ENCODE measurements at regions not wholly inside any gene's neighbourhood (a gene's known extent, or its start where the extent isn't known, plus 50 kb on each side); places are given as distances from the start of the nearest gene placed in this dataset.

GRCh38 chr17:73715769-73716168 lies 71.5 kb upstream of the SDK2 start:
- no peak overlapping the region for H3K27ac Mint-ChIP-seq (ENCODE audit: low read depth, unreplicated experiment)

GRCh38 chr17:73717690-73718089 lies 73.4 kb upstream of the SDK2 start:
- BruUV-seq (replicated peaks) = no TSS peak
- CTCF ChIA-PET = no interaction called here
- TF ChIP-seq, protein P1, sequence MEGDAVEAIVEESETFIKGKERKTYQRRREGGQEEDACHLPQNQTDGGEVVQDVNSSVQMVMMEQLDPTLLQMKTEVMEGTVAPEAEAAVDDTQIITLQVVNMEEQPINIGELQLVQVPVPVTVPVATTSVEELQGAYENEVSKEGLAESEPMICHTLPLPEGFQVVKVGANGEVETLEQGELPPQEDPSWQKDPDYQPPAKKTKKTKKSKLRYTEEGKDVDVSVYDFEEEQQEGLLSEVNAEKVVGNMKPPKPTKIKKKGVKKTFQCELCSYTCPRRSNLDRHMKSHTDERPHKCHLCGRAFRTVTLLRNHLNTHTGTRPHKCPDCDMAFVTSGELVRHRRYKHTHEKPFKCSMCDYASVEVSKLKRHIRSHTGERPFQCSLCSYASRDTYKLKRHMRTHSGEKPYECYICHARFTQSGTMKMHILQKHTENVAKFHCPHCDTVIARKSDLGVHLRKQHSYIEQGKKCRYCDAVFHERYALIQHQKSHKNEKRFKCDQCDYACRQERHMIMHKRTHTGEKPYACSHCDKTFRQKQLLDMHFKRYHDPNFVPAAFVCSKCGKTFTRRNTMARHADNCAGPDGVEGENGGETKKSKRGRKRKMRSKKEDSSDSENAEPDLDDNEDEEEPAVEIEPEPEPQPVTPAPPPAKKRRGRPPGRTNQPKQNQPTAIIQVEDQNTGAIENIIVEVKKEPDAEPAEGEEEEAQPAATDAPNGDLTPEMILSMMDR (IDR thresholded peaks at IDR 0.05; ENCODE audit: unreplicated experiment) = no peak
- Mint-ChIP-seq H3K27ac (ENCODE audit: low read depth, unreplicated experiment) (no peak overlapping the region), H3K4me3 (ENCODE audit: unreplicated experiment) (no peak overlapping the region), H3K9me3 (ENCODE audit: unreplicated experiment) (no peaks in the 10 kb centered on the region), H3K36me3 (ENCODE audit: insufficient read depth, unreplicated experiment) (no peaks in the 10 kb centered on the region), H3K4me1 (ENCODE audit: insufficient read depth, unreplicated experiment) (no peaks in the 10 kb centered on the region), H3K27me3 (ENCODE audit: insufficient read depth, unreplicated experiment) (peaks cover 85% of the 10 kb centered on the region)
- POLR2A ChIA-PET = no interaction called here
- DNase-seq (ENCODE audit: unreplicated experiment) = no peak
- intact Hi-C loops (cut with micrococcal nuclease) = no loop called here

More at GRCh38 chr17:73715769-73716168, 71.5 kb upstream of the SDK2 start:
- no peak for DNase-seq (ENCODE audit: unreplicated experiment)
- Mint-ChIP-seq H3K36me3 (ENCODE audit: insufficient read depth, unreplicated experiment) (no peaks in the 10 kb centered on the region), H3K9me3 (ENCODE audit: unreplicated experiment) (no peaks in the 10 kb centered on the region), H3K4me1 (ENCODE audit: insufficient read depth, unreplicated experiment) (no peaks in the 10 kb centered on the region), H3K4me3 (ENCODE audit: unreplicated experiment) (no peak overlapping the region), H3K27me3 (ENCODE audit: insufficient read depth, unreplicated experiment) (peaks cover 72% of the 10 kb centered on the region)
- TF ChIP-seq, protein P1 (IDR thresholded peaks at IDR 0.05; ENCODE audit: unreplicated experiment) = no peak
- BruUV-seq (replicated peaks) = no TSS peak
- intact Hi-C loops (cut with micrococcal nuclease) = no loop called here
- ChIA-PET POLR2A (no interaction called here), CTCF (no interaction called here)

- no peaks in the 10 kb centered on the region for H3K36me3 Mint-ChIP-seq (ENCODE audit: insufficient read depth, unreplicated experiment)
- CTCF ChIA-PET = interaction anchor here (0.6 to 0.7 kb wide), 2 partner anchors 71 to 252 kb away, joined by 3 to 4 read pairs; no protein-coding TSS in a partner anchor
- no peak for DNase-seq (ENCODE audit: unreplicated experiment)
- no peak overlapping the region for H3K4me3 Mint-ChIP-seq (ENCODE audit: unreplicated experiment)
- intact Hi-C loops (cut with micrococcal nuclease) = no loop called here
- BruUV-seq (replicated peaks) = no TSS peak
- H3K27ac Mint-ChIP-seq (ENCODE audit: low read depth, unreplicated experiment) = no peak overlapping the region
- no peaks in the 10 kb centered on the region for H3K9me3 Mint-ChIP-seq (ENCODE audit: unreplicated experiment)
- H3K4me1 Mint-ChIP-seq (ENCODE audit: insufficient read depth, unreplicated experiment) = no peaks in the 10 kb centered on the region
- TF ChIP-seq, protein P1 (IDR thresholded peaks at IDR 0.05; ENCODE audit: unreplicated experiment) = no peak
- peaks cover 85% of the 10 kb centered on the region for H3K27me3 Mint-ChIP-seq (ENCODE audit: insufficient read depth, unreplicated experiment)
- POLR2A ChIA-PET = no interaction called here
Measured at GRCh38 chr17:73718362-73718761, 74.1 kb upstream of the SDK2 start.

GRCh38 chr17:73718912-73719311 lies 74.7 kb upstream of the SDK2 start:
- Mint-ChIP-seq H3K9me3 (ENCODE audit: unreplicated experiment) (no peaks in the 10 kb centered on the region), H3K27ac (ENCODE audit: low read depth, unreplicated experiment) (no peak overlapping the region), H3K36me3 (ENCODE audit: insufficient read depth, unreplicated experiment) (no peaks in the 10 kb centered on the region), H3K27me3 (ENCODE audit: insufficient read depth, unreplicated experiment) (peaks cover 83% of the 10 kb centered on the region), H3K4me3 (ENCODE audit: unreplicated experiment) (no peak overlapping the region), H3K4me1 (ENCODE audit: insufficient read depth, unreplicated experiment) (no peaks in the 10 kb centered on the region)
- POLR2A ChIA-PET = interaction anchor here (0.6 kb wide), 1 partner anchor 119 kb away, joined by 3 read pairs; no protein-coding TSS in a partner anchor
- CTCF ChIA-PET = interaction anchor here (0.6 to 0.9 kb wide), 4 partner anchors 8 to 251 kb away, joined by 3 to 4 read pairs (median 3); no protein-coding TSS in a partner anchor
- no TSS peak for BruUV-seq (replicated peaks)
- TF ChIP-seq, protein P1 (IDR thresholded peaks at IDR 0.05; ENCODE audit: unreplicated experiment) = no peak
- no peak for DNase-seq (ENCODE audit: unreplicated experiment)
- intact Hi-C loops (cut with micrococcal nuclease) = no loop called here
